Neural progenitor cell (in vitro differentiated cells): ENCODE measurements at regions not wholly inside any gene's neighbourhood (a gene's known extent, or its start where the extent isn't known, plus 50 kb on each side); places are given as distances from the start of the nearest gene placed in this dataset.
A peak's percentile ranks its signal among the peaks of the same experiment; 100 is the strongest.

Source experiments
- DNase-seq: peaks from one replicate; pipeline ENCODE4 v3.0.0-alpha.2; 2016; ENCODE audit warnings: low spot score
- H2AFZ ChIP-seq: fragments of 200-600 bp; sonication (generic); replicated peaks from 2 replicates; pipeline ENCODE4 v1.6.1; 2016; ENCODE audit warnings: antibody characterized with exemption
- H3F3A ChIP-seq: fragments of 200-600 bp; sonication (generic); 2 replicates; pipeline ENCODE4 v1.6.1; 2016; ENCODE audit warnings: antibody characterized with exemption, low read depth
- H3K27ac ChIP-seq: fragments of 200-600 bp; sonication (generic); 2 replicates; pipeline ENCODE4 v1.5.1; 2016; ENCODE audit warnings: mild to moderate bottlenecking
- H3K27me3 ChIP-seq: fragments of 200-600 bp; sonication (generic); 2 replicates; pipeline ENCODE4 v1.6.1; 2016; ENCODE audit warnings: mild to moderate bottlenecking, moderate library complexity
- H3K36me3 ChIP-seq: fragments of 200-600 bp; sonication (generic); 2 replicates; pipeline ENCODE4 v1.5.1; 2016
- H3K4me1 ChIP-seq: fragments of 200-600 bp; sonication (generic); 2 replicates; pipeline ENCODE4 v1.6.1; 2016; ENCODE audit warnings: mixed run types
- H3K4me2 ChIP-seq: fragments of 200-600 bp; sonication (generic); 2 replicates; pipeline ENCODE4 v1.6.1; 2016
- H3K4me3 ChIP-seq: fragments of 200-600 bp; sonication (generic); 2 replicates; pipeline ENCODE4 v1.5.1; 2016
- H3K79me2 ChIP-seq: fragments of 200-600 bp; sonication (generic); 2 replicates; pipeline ENCODE4 v1.6.1; 2016; ENCODE audit warnings: low read depth
- H3K9ac ChIP-seq: fragments of 200-600 bp; sonication (generic); 2 replicates; pipeline ENCODE4 v1.6.1; 2016
- H3K9me3 ChIP-seq: fragments of 200-600 bp; sonication (generic); 2 replicates; pipeline ENCODE4 v1.5.1; 2016; ENCODE audit warnings: low read depth
- H4K20me1 ChIP-seq: fragments of 200-600 bp; sonication (generic); 2 replicates; pipeline ENCODE4 v1.6.1; 2016; ENCODE audit warnings: low read depth
- H3K27ac Mint-ChIP-seq: 3 replicates; pipeline ENCODE4 v1.8.0; 2021; ENCODE audit warnings: mixed read lengths
- H3K27me3 Mint-ChIP-seq: 2 replicates; pipeline ENCODE4 v1.8.0; 2022; ENCODE audit warnings: low read depth, mild to moderate bottlenecking, inconsistent platforms, moderate library complexity, mixed read lengths; ENCODE audit not compliant: insufficient read depth
- H3K36me3 Mint-ChIP-seq: 3 replicates; pipeline ENCODE4 v1.8.0; 2021; ENCODE audit warnings: mixed read lengths
- H3K4me1 Mint-ChIP-seq: 3 replicates; pipeline ENCODE4 v1.8.0; 2021; ENCODE audit warnings: mixed read lengths
- H3K4me3 Mint-ChIP-seq: 3 replicates; pipeline ENCODE4 v1.8.0; 2021; ENCODE audit warnings: mild to moderate bottlenecking, moderate library complexity, mixed read lengths
- H3K9me3 Mint-ChIP-seq: 3 replicates; pipeline ENCODE4 v1.8.0; 2020; ENCODE audit warnings: mixed read lengths
- EZH2 ChIP-seq: fragments of 200-600 bp; sonication (generic); IDR thresholded peaks from 2 replicates; pipeline ENCODE4 v1.6.1; 2017; ENCODE audit warnings: antibody characterized with exemption, mild to moderate bottlenecking, moderate library complexity
- EZH2phosphoT487 ChIP-seq: fragments of 200-600 bp; sonication (generic); IDR thresholded peaks from 2 replicates; pipeline ENCODE4 v1.6.1; 2017; ENCODE audit warnings: antibody characterized with exemption
- TF ChIP-seq, protein P1 (sequence below): fragments of 200-600 bp; sonication (generic); IDR thresholded peaks from 2 replicates; pipeline ENCODE4 v1.5.1; 2017; ENCODE audit warnings: antibody characterized with exemption, mild to moderate bottlenecking

DNA sequence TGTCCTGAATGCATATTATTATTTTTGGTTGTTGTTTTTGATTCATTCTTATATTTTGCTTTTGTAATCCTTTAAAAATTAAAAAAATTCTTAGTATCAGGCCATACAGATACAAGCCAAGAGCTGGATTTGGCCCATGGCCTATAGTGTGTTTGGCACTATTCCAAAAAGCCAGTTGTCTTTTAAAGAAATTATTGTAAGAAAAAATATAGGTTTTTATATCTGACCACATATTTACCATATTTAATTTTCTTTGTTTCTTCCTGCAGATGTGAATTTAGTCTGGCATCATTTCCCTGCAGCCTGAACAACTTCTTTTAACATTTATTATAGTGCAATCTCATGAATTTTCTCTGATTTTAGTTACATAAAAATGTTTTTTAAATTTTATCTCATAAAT, 652.8 kb upstream of the NR3C2 start:
- Histone ChIP-seq H4K20me1 (no peaks in the 10 kb centered on the region), H3K79me2 (no peaks in the 10 kb centered on the region), H3K4me3 (no peak overlapping the region), H3K27ac (no peak overlapping the region), H3K4me2 (no peak overlapping the region), H3K9me3 (peaks cover 5% of the 10 kb centered on the region), H3K27me3 (no peaks in the 10 kb centered on the region), H2AFZ (no peak overlapping the region), H3K36me3 (no peaks in the 10 kb centered on the region), H3K4me1 (no peaks in the 10 kb centered on the region), H3K9ac (no peak overlapping the region), H3F3A (no peaks in the 10 kb centered on the region)
- TF ChIP-seq EZH2phosphoT487 (no peak), EZH2 (no peak)
- TF ChIP-seq, protein P1, sequence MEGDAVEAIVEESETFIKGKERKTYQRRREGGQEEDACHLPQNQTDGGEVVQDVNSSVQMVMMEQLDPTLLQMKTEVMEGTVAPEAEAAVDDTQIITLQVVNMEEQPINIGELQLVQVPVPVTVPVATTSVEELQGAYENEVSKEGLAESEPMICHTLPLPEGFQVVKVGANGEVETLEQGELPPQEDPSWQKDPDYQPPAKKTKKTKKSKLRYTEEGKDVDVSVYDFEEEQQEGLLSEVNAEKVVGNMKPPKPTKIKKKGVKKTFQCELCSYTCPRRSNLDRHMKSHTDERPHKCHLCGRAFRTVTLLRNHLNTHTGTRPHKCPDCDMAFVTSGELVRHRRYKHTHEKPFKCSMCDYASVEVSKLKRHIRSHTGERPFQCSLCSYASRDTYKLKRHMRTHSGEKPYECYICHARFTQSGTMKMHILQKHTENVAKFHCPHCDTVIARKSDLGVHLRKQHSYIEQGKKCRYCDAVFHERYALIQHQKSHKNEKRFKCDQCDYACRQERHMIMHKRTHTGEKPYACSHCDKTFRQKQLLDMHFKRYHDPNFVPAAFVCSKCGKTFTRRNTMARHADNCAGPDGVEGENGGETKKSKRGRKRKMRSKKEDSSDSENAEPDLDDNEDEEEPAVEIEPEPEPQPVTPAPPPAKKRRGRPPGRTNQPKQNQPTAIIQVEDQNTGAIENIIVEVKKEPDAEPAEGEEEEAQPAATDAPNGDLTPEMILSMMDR, result no peak
- peaks cover 10% of the 10 kb centered on the region for H3K9me3 Mint-ChIP-seq
- no peak overlapping the region for H3K27ac Mint-ChIP-seq
- H3K4me1 Mint-ChIP-seq, result no peaks in the 10 kb centered on the region
- no peaks in the 10 kb centered on the region for H3K27me3 Mint-ChIP-seq
- no peak for DNase-seq
- H3K4me3 Mint-ChIP-seq, result no peak overlapping the region
- H3K36me3 Mint-ChIP-seq, result peaks cover 2% of the 10 kb centered on the region

DNA sequence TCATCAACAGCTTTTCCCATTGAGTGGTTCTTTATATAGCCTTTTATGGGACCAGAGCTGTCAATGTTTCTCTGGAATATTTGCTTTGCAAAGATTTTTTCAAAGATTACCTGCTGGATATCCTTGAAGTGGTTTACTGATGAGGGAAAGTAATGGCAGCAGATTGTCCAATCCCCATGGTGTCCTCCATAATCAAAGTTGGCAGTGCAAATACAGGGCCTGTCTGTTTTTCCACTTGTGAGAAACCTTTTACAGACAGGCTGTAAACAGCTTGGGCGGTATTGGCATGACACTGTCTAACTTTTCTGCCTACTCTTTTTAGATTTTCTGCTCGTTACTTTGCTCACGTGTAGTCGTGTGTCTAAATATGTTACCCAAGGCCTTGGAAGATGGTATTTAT, 641.9 kb upstream of the NR3C2 start:
- no peaks in the 10 kb centered on the region for H3F3A ChIP-seq

DNA sequence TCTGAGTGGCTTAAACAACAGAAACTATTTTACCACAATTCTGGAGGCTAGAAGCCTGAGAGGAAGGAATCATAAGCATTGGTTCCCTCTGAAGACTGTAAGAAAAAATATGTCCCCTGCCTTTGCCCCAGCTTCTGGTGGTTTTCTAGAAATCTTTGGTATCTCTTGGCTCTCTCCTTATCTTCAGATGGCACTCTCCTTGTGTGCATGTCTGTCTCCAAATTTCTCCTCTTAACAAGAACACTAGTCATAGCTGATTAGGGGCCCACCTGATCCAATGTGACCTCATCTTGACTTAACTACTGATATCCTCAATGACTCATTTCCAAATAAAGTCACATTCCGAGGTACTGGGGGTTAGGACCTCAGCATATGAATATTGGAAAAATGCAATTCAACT, 635.0 kb upstream of the NR3C2 start:
- Histone ChIP-seq H3K27ac (no peak overlapping the region), H3K4me3 (no peak overlapping the region), H4K20me1 (no peaks in the 10 kb centered on the region), H3K4me1 (peaks cover 16% of the 10 kb centered on the region), H3K36me3 (no peaks in the 10 kb centered on the region), H3K79me2 (no peaks in the 10 kb centered on the region), H3K4me2 (no peak overlapping the region), H2AFZ (no peak overlapping the region), H3K9ac (no peak overlapping the region), H3K9me3 (no peaks in the 10 kb centered on the region), H3K27me3 (no peaks in the 10 kb centered on the region), H3F3A (no peaks in the 10 kb centered on the region)
- H3K27ac Mint-ChIP-seq, result no peak overlapping the region
- H3K4me3 Mint-ChIP-seq, result no peak overlapping the region
- DNase-seq, result no peak
- H3K4me1 Mint-ChIP-seq, result peaks cover 3% of the 10 kb centered on the region
- TF ChIP-seq, protein P1, result no peak
- TF ChIP-seq EZH2 (no peak), EZH2phosphoT487 (no peak)
- no peaks in the 10 kb centered on the region for H3K27me3 Mint-ChIP-seq
- H3K36me3 Mint-ChIP-seq, result no peaks in the 10 kb centered on the region
- H3K9me3 Mint-ChIP-seq, result no peaks in the 10 kb centered on the region

More for the DNA sequence above, 641.9 kb upstream of the NR3C2 start:
- TF ChIP-seq EZH2phosphoT487 (no peak), EZH2 (no peak)
- TF ChIP-seq, protein P1, result no peak
- H3K4me1 ChIP-seq, result no peaks in the 10 kb centered on the region
- no peak overlapping the region for H3K4me3 ChIP-seq
- H3K9me3 Mint-ChIP-seq, result peaks cover under 1% of the 10 kb centered on the region
- H3K27ac Mint-ChIP-seq, result no peak overlapping the region
- H3K4me3 Mint-ChIP-seq, result no peak overlapping the region
- no peaks in the 10 kb centered on the region for H3K36me3 ChIP-seq
- peak overlapping the region; percentile 42 for H2AFZ ChIP-seq
- H3K4me2 ChIP-seq, result no peak overlapping the region
- no peaks in the 10 kb centered on the region for H3K27me3 ChIP-seq
- no peak overlapping the region for H3K27ac ChIP-seq
- H3K27me3 Mint-ChIP-seq, result no peaks in the 10 kb centered on the region
- H3K36me3 Mint-ChIP-seq, result no peaks in the 10 kb centered on the region
- no peak for DNase-seq
- no peaks in the 10 kb centered on the region for H4K20me1 ChIP-seq
- no peak overlapping the region for H3K9ac ChIP-seq
- H3K4me1 Mint-ChIP-seq, result no peaks in the 10 kb centered on the region
- no peaks in the 10 kb centered on the region for H3K79me2 ChIP-seq
- H3K9me3 ChIP-seq, result no peaks in the 10 kb centered on the region

DNA sequence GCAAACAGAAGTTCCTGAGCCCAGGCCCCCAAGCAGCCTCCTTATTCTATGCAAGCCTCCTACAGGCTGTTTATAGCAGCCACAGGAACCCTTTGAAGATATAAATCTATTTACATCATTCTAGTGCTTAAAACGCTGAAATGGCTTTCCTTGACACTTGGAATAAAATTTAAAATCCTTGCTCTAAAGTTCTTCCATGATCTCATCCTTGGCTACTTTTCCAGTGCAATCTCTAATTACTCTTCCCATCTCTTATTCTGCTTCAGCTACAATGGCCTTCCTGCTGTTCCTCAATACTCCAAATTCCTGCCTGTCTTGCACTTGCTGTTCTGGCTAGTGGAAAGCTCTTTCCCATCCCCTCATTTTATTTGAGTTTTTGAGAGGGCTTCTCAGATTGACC, 634.2 kb upstream of the NR3C2 start:
- Histone ChIP-seq H3F3A (no peaks in the 10 kb centered on the region), H3K9me3 (no peaks in the 10 kb centered on the region), H2AFZ (no peak overlapping the region), H3K9ac (no peak overlapping the region), H3K27me3 (no peaks in the 10 kb centered on the region), H3K4me2 (no peak overlapping the region), H3K36me3 (no peaks in the 10 kb centered on the region), H3K79me2 (no peaks in the 10 kb centered on the region), H3K4me3 (no peak overlapping the region), H4K20me1 (no peaks in the 10 kb centered on the region), H3K27ac (no peak overlapping the region), H3K4me1 (peaks cover 16% of the 10 kb centered on the region)
- TF ChIP-seq, protein P1, result no peak
- no peak for TF ChIP-seq EZH2phosphoT487
- no peak for TF ChIP-seq EZH2
- H3K9me3 Mint-ChIP-seq, result no peaks in the 10 kb centered on the region
- H3K4me3 Mint-ChIP-seq, result no peak overlapping the region
- peaks cover 3% of the 10 kb centered on the region for H3K4me1 Mint-ChIP-seq
- H3K27me3 Mint-ChIP-seq, result no peaks in the 10 kb centered on the region
- DNase-seq, result no peak
- no peak overlapping the region for H3K27ac Mint-ChIP-seq
- no peaks in the 10 kb centered on the region for H3K36me3 Mint-ChIP-seq
